GM23338 (cell line): ENCODE measurements at regions not wholly inside any gene's neighbourhood (a gene's known extent, or its start where the extent isn't known, plus 50 kb on each side); places are given as distances from the start of the nearest gene placed in this dataset.

Source experiments
- ATAC-seq: fragments of 200-7000 bp; cut with Tn5 transposase; 3 replicates; pipeline ENCODE4 v1.9.1; 2020
- DNase-seq: peaks from one replicate; pipeline ENCODE4 v3.0.0-alpha.2; 2015; ENCODE audit warnings: low spot score
- H2AFZ ChIP-seq: fragments of 200-600 bp; sonication (generic); 2 replicates; pipeline ENCODE4 v1.8.0; 2016; ENCODE audit warnings: antibody characterized with exemption, mild to moderate bottlenecking, moderate library complexity
- H3F3A ChIP-seq: fragments of 200-600 bp; sonication (generic); replicated peaks from 2 replicates; pipeline ENCODE4 v1.8.0; 2017; ENCODE audit warnings: antibody characterized with exemption, mixed run types, low read depth
- H3K27ac ChIP-seq: fragments of 200-600 bp; sonication (generic); 2 replicates; pipeline ENCODE4 v1.6.1; 2016; ENCODE audit warnings: low read depth
- H3K27me3 ChIP-seq: fragments of 200-600 bp; sonication (generic); 2 replicates; pipeline ENCODE4 v1.8.0; 2016; ENCODE audit warnings: mild to moderate bottlenecking, mixed run types, moderate library complexity; ENCODE audit not compliant: insufficient read depth
- H3K36me3 ChIP-seq: fragments of 200-600 bp; sonication (generic); 2 replicates; pipeline ENCODE4 v1.8.0; 2016; ENCODE audit warnings: mild to moderate bottlenecking; ENCODE audit not compliant: insufficient read depth
- H3K4me1 ChIP-seq: fragments of 200-600 bp; sonication (generic); 2 replicates; pipeline ENCODE4 v1.8.0; 2016; ENCODE audit warnings: mild to moderate bottlenecking, moderate library complexity; ENCODE audit not compliant: insufficient read depth
- H3K4me2 ChIP-seq: fragments of 200-600 bp; sonication (generic); 2 replicates; pipeline ENCODE4 v1.7.1; 2017; ENCODE audit warnings: mixed run types
- H3K4me3 ChIP-seq: fragments of 200-600 bp; sonication (generic); 2 replicates; pipeline ENCODE4 v1.6.1; 2016; ENCODE audit warnings: mixed run types
- H3K79me2 ChIP-seq: fragments of 200-600 bp; sonication (generic); replicated peaks from 2 replicates; pipeline ENCODE4 v1.8.0; 2017; ENCODE audit warnings: mild to moderate bottlenecking; ENCODE audit not compliant: insufficient read depth
- H3K9me2 ChIP-seq: fragments of 200-600 bp; sonication (generic); 2 replicates; pipeline ENCODE4 v1.8.0; 2017; ENCODE audit not compliant: insufficient read depth
- H4K20me1 ChIP-seq: fragments of 200-600 bp; sonication (generic); replicated peaks from 2 replicates; pipeline ENCODE4 v1.8.0; 2017; ENCODE audit warnings: mild to moderate bottlenecking; ENCODE audit not compliant: insufficient read depth
- H3K27ac Mint-ChIP-seq: 2 replicates; pipeline ENCODE4 v1.8.0; 2020; ENCODE audit warnings: inconsistent platforms, mild to moderate bottlenecking, moderate library complexity, mixed read lengths
- H3K27me3 Mint-ChIP-seq: 3 replicates; pipeline ENCODE4 v1.8.0; 2022; ENCODE audit warnings: low read depth, mild to moderate bottlenecking, moderate library complexity, mixed read lengths, inconsistent platforms; ENCODE audit not compliant: insufficient read depth, poor library complexity
- H3K36me3 Mint-ChIP-seq: 3 replicates; pipeline ENCODE4 v1.8.0; 2021; ENCODE audit warnings: low read depth, mild to moderate bottlenecking, inconsistent platforms, moderate library complexity, mixed read lengths
- H3K4me1 Mint-ChIP-seq: 3 replicates; pipeline ENCODE4 v1.8.0; 2020; ENCODE audit warnings: mild to moderate bottlenecking, inconsistent platforms, mixed read lengths
- H3K4me3 Mint-ChIP-seq: 3 replicates; pipeline ENCODE4 v1.8.0; 2021; ENCODE audit warnings: moderate library complexity, mild to moderate bottlenecking, inconsistent platforms, mixed read lengths
- H3K9me3 Mint-ChIP-seq: 3 replicates; pipeline ENCODE4 v1.8.0; 2020; ENCODE audit warnings: moderate library complexity, mild to moderate bottlenecking, inconsistent platforms, mixed read lengths
- EZH2phosphoT487 ChIP-seq: fragments of 200-600 bp; sonication (generic); IDR thresholded peaks from one replicate; pipeline ENCODE4 v1.8.1; 2018; ENCODE audit warnings: antibody characterized with exemption; ENCODE audit not compliant: unreplicated experiment
- JUNB ChIP-seq: IDR thresholded peaks from one replicate; pipeline ENCODE4 v1.6.1; 2016; ENCODE audit warnings: antibody characterized with exemption; ENCODE audit not compliant: unreplicated experiment
- NANOG ChIP-seq: IDR thresholded peaks from 2 replicates; pipeline ENCODE4 v1.6.1; 2016; ENCODE audit warnings: antibody characterized with exemption, borderline replicate concordance
- POLR2AphosphoS5 ChIP-seq: IDR thresholded peaks from 2 replicates; pipeline ENCODE4 v1.6.1; 2016; ENCODE audit warnings: antibody characterized with exemption, low read depth
- STAT1 ChIP-seq: IDR thresholded peaks from one replicate; pipeline ENCODE4 v1.6.1; 2016; ENCODE audit warnings: antibody characterized with exemption; ENCODE audit not compliant: unreplicated experiment
- TF ChIP-seq, protein P1 (sequence below): IDR thresholded peaks from 2 replicates; pipeline ENCODE4 v1.6.1; 2016; ENCODE audit warnings: antibody characterized with exemption
- TF ChIP-seq, protein P2 (sequence below), 2 experiments: fragments of 200-600 bp in 1 of 2; sonication (generic) in 1 of 2; conservative IDR thresholded peaks; 2 replicates each; pipeline versions ENCODE4 v1.5.1 to v1.6.1; 2016 to 2017; ENCODE audit warnings: antibody characterized with exemption in 2 of 2, low read depth in 2 of 2, mild to moderate bottlenecking in 2 of 2, moderate library complexity in 1 of 2
- TF ChIP-seq, protein P3 (sequence below): fragments of 250-450 bp; sonication (Bioruptor Pico); IDR thresholded peaks from 2 replicates; pipeline ENCODE4 v1.5.0; 2020; ENCODE audit warnings: mild to moderate bottlenecking, moderate library complexity

DNA sequence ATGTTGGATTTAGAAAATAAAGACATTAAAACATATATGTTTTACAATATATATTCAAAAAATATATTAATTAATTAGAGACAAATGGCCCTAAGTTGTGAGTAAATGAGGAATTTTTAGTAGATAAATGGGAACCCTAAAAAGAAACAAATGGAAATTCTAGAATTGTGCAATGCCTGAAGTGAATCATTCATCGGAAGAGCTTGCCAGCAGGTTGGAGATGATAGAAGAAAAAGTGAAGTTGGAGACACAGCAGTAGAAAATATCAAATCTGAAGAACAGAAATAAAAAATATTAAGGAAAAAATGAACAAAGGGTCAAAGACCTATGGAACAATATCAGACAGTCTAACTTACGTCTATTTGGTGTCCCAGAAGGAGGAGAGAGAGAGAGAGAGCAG is 109.4 kb upstream of the NEDD9 start:
- Mint-ChIP-seq H3K36me3 (no peaks in the 10 kb centered on the region), H3K27me3 (peaks cover 2% of the 10 kb centered on the region), H3K27ac (no peak overlapping the region), H3K4me3 (no peak overlapping the region), H3K4me1 (no peaks in the 10 kb centered on the region), H3K9me3 (no peaks in the 10 kb centered on the region)
- no peak overlapping the region for H3K27ac ChIP-seq
- H3K79me2 ChIP-seq: no peaks in the 10 kb centered on the region
- no peaks in the 10 kb centered on the region for H3K4me1 ChIP-seq
- no peaks in the 10 kb centered on the region for H4K20me1 ChIP-seq
- H3F3A ChIP-seq: no peaks in the 10 kb centered on the region
- H3K9me2 ChIP-seq: 0 out of 2 replicates have a peak, but pooled peaks cover 9% of the 10 kb centered on the region
- no peak overlapping the region for H3K4me2 ChIP-seq
- DNase-seq (no peak), ATAC-seq (no peak)
- TF ChIP-seq, protein P1, sequence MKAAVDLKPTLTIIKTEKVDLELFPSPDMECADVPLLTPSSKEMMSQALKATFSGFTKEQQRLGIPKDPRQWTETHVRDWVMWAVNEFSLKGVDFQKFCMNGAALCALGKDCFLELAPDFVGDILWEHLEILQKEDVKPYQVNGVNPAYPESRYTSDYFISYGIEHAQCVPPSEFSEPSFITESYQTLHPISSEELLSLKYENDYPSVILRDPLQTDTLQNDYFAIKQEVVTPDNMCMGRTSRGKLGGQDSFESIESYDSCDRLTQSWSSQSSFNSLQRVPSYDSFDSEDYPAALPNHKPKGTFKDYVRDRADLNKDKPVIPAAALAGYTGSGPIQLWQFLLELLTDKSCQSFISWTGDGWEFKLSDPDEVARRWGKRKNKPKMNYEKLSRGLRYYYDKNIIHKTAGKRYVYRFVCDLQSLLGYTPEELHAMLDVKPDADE: no peak
- TF ChIP-seq EZH2phosphoT487 (no peak), STAT1 (no peak), JUNB (no peak)
- no peak overlapping the region for H2AFZ ChIP-seq
- H3K4me3 ChIP-seq: no peak overlapping the region
- no peaks in the 10 kb centered on the region for H3K27me3 ChIP-seq
- H3K36me3 ChIP-seq: no peaks in the 10 kb centered on the region

DNA sequence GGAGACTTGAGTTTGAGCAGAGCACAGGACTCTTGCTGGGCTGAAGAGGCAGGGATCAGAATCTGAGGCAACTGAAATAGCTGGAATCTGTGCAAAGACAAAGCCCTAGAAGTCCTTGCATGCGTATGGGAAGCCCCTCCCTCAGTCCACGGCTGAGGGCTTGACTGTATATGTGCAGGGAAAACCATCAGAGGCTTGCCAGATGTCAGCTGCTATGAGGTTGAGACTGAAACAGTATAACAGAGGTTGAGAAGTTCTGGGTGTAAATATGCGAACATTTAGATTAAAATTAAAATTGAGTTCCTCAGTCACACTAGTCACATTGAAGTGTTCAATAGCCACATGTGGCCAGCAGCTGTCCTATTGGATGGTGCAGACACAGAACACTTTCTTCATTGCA is 108.8 kb upstream of the NEDD9 start:
- Histone ChIP-seq H3K27me3 (no peaks in the 10 kb centered on the region), H3K4me3 (no peak overlapping the region), H3K27ac (no peak overlapping the region), H3K4me2 (no peak overlapping the region), H3K9me2 (0 out of 2 replicates have a peak, but pooled peaks cover 5% of the 10 kb centered on the region), H3K36me3 (no peaks in the 10 kb centered on the region), H3K79me2 (no peaks in the 10 kb centered on the region), H3F3A (no peaks in the 10 kb centered on the region), H2AFZ (peak overlapping the region; percentile 83), H4K20me1 (no peaks in the 10 kb centered on the region), H3K4me1 (no peaks in the 10 kb centered on the region)
- H3K27ac Mint-ChIP-seq: no peak overlapping the region
- no peak overlapping the region for H3K4me3 Mint-ChIP-seq
- no peaks in the 10 kb centered on the region for H3K36me3 Mint-ChIP-seq
- H3K4me1 Mint-ChIP-seq: no peaks in the 10 kb centered on the region
- no peaks in the 10 kb centered on the region for H3K9me3 Mint-ChIP-seq
- ATAC-seq: no peak
- DNase-seq: no peak
- peaks cover 2% of the 10 kb centered on the region for H3K27me3 Mint-ChIP-seq
- TF ChIP-seq, protein P2, sequence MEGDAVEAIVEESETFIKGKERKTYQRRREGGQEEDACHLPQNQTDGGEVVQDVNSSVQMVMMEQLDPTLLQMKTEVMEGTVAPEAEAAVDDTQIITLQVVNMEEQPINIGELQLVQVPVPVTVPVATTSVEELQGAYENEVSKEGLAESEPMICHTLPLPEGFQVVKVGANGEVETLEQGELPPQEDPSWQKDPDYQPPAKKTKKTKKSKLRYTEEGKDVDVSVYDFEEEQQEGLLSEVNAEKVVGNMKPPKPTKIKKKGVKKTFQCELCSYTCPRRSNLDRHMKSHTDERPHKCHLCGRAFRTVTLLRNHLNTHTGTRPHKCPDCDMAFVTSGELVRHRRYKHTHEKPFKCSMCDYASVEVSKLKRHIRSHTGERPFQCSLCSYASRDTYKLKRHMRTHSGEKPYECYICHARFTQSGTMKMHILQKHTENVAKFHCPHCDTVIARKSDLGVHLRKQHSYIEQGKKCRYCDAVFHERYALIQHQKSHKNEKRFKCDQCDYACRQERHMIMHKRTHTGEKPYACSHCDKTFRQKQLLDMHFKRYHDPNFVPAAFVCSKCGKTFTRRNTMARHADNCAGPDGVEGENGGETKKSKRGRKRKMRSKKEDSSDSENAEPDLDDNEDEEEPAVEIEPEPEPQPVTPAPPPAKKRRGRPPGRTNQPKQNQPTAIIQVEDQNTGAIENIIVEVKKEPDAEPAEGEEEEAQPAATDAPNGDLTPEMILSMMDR (conservative IDR thresholded peaks at IDR 0.05; ENCODE audit: low read depth in 2 of 2): no peak
- TF ChIP-seq, protein P1: no peak
- TF ChIP-seq NANOG (no peak), STAT1 (no peak), POLR2AphosphoS5 (no peak)
- TF ChIP-seq, protein P3, sequence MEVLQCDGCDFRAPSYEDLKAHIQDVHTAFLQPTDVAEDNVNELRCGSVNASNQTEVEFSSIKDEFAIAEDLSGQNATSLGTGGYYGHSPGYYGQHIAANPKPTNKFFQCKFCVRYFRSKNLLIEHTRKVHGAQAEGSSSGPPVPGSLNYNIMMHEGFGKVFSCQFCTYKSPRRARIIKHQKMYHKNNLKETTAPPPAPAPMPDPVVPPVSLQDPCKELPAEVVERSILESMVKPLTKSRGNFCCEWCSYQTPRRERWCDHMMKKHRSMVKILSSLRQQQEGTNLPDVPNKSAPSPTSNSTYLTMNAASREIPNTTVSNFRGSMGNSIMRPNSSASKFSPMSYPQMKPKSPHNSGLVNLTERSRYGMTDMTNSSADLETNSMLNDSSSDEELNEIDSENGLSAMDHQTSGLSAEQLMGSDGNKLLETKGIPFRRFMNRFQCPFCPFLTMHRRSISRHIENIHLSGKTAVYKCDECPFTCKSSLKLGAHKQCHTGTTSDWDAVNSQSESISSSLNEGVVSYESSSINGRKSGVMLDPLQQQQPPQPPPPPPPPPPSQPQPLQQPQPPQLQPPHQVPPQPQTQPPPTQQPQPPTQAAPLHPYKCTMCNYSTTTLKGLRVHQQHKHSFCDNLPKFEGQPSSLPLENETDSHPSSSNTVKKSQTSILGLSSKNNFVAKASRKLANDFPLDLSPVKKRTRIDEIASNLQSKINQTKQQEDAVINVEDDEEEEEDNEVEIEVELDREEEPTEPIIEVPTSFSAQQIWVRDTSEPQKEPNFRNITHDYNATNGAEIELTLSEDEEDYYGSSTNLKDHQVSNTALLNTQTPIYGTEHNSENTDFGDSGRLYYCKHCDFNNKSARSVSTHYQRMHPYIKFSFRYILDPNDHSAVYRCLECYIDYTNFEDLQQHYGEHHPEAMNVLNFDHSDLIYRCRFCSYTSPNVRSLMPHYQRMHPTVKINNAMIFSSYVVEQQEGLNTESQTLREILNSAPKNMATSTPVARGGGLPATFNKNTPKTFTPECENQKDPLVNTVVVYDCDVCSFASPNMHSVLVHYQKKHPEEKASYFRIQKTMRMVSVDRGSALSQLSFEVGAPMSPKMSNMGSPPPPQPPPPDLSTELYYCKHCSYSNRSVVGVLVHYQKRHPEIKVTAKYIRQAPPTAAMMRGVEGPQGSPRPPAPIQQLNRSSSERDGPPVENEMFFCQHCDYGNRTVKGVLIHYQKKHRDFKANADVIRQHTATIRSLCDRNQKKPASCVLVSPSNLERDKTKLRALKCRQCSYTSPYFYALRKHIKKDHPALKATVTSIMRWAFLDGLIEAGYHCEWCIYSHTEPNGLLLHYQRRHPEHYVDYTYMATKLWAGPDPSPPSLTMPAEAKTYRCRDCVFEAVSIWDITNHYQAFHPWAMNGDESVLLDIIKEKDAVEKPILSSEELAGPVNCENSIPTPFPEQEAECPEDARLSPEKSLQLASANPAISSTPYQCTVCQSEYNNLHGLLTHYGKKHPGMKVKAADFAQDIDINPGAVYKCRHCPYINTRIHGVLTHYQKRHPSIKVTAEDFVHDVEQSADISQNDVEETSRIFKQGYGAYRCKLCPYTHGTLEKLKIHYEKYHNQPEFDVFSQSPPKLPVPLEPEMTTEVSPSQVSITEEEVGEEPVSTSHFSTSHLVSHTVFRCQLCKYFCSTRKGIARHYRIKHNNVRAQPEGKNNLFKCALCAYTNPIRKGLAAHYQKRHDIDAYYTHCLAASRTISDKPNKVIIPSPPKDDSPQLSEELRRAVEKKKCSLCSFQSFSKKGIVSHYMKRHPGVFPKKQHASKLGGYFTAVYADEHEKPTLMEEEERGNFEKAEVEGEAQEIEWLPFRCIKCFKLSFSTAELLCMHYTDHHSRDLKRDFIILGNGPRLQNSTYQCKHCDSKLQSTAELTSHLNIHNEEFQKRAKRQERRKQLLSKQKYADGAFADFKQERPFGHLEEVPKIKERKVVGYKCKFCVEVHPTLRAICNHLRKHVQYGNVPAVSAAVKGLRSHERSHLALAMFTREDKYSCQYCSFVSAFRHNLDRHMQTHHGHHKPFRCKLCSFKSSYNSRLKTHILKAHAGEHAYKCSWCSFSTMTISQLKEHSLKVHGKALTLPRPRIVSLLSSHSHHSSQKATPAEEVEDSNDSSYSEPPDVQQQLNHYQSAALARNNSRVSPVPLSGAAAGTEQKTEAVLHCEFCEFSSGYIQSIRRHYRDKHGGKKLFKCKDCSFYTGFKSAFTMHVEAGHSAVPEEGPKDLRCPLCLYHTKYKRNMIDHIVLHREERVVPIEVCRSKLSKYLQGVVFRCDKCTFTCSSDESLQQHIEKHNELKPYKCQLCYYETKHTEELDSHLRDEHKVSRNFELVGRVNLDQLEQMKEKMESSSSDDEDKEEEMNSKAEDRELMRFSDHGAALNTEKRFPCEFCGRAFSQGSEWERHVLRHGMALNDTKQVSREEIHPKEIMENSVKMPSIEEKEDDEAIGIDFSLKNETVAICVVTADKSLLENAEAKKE (CRISPR knock-in tag): no peak
